Esophagus muscularis mucosa (tissue), 3 donors: ENCODE measurements at regions not wholly inside any gene's neighbourhood (a gene's known extent, or its start where the extent isn't known, plus 50 kb on each side); places are given as distances from the start of the nearest gene placed in this dataset.

ENCODE experiments used
- CTCF ChIP-seq, 3 experiments: fragments of 200-600 bp in 2 of 3; fragments of 450-650 bp in 1 of 3; sonication (generic) in 2 of 3; IDR thresholded peaks; one replicate each; pipeline ENCODE4 v1.5.1; 2017 to 2019; ENCODE audit warnings: antibody characterized with exemption in 3 of 3, mild to moderate bottlenecking in 2 of 3, moderate library complexity in 1 of 3
- POLR2A ChIP-seq: fragments of 450-650 bp; IDR thresholded peaks from one replicate; pipeline ENCODE4 v1.6.1; 2017; ENCODE audit warnings: antibody characterized with exemption, moderate library complexity, mild to moderate bottlenecking, low read depth

- no peak for TF ChIP-seq CTCF (IDR thresholded peaks at IDR 0.05)
- TF ChIP-seq POLR2A = no peak
Measured at GRCh38 chr5:128633901-128634300, 95.9 kb upstream of the FBN2 start.
